HEK293T (cell line): ENCODE measurements at regions not wholly inside any gene's neighbourhood (a gene's known extent, or its start where the extent isn't known, plus 50 kb on each side); places are given as distances from the start of the nearest gene placed in this dataset.

Source experiments
- ARNT ChIP-seq: fragments of 450-650 bp; IDR thresholded peaks from 2 replicates; pipeline ENCODE4 v1.6.1; 2017; ENCODE audit warnings: mild to moderate bottlenecking
- BHLHE40 ChIP-seq: fragments of 450-650 bp; IDR thresholded peaks from 2 replicates; pipeline ENCODE4 v1.6.1; 2016; ENCODE audit warnings: mild to moderate bottlenecking, moderate library complexity, borderline replicate concordance
- CTBP1 ChIP-seq: fragments of 450-650 bp; IDR thresholded peaks from 2 replicates; pipeline ENCODE4 v1.6.1; 2016; ENCODE audit warnings: borderline replicate concordance
- ELF4 ChIP-seq: fragments of 450-650 bp; IDR thresholded peaks from 2 replicates; pipeline ENCODE4 v1.6.1; 2017; ENCODE audit warnings: antibody characterized with exemption
- FOXK2 ChIP-seq: fragments of 450-650 bp; IDR thresholded peaks from 2 replicates; pipeline ENCODE4 v1.6.1; 2016; ENCODE audit warnings: mild to moderate bottlenecking
- FOXM1 ChIP-seq: fragments of 450-650 bp; IDR thresholded peaks from 2 replicates; pipeline ENCODE4 v1.6.1; 2017; ENCODE audit warnings: mild to moderate bottlenecking, borderline replicate concordance
- HDGF ChIP-seq: fragments of 450-650 bp; IDR thresholded peaks from 2 replicates; pipeline ENCODE4 v1.6.1; 2017; ENCODE audit warnings: antibody characterized with exemption, borderline replicate concordance
- L3MBTL2 ChIP-seq: fragments of 450-650 bp; conservative IDR thresholded peaks from 2 replicates; pipeline ENCODE4 v1.6.1; 2016; ENCODE audit warnings: mild to moderate bottlenecking
- NFRKB ChIP-seq: fragments of 450-650 bp; IDR thresholded peaks from 2 replicates; pipeline ENCODE4 v1.6.1; 2016; ENCODE audit warnings: mild to moderate bottlenecking, moderate library complexity
- SP1 ChIP-seq: fragments of 450-650 bp; IDR thresholded peaks from 2 replicates; pipeline ENCODE4 v1.6.1; 2017
- SUZ12 ChIP-seq: fragments of 450-650 bp; IDR thresholded peaks from 2 replicates; pipeline ENCODE4 v1.6.1; 2016; ENCODE audit warnings: mild to moderate bottlenecking
- TF ChIP-seq, protein P1 (sequence below): fragments of 450-650 bp; IDR thresholded peaks from 2 replicates; pipeline ENCODE4 v1.6.1; 2016

DNA sequence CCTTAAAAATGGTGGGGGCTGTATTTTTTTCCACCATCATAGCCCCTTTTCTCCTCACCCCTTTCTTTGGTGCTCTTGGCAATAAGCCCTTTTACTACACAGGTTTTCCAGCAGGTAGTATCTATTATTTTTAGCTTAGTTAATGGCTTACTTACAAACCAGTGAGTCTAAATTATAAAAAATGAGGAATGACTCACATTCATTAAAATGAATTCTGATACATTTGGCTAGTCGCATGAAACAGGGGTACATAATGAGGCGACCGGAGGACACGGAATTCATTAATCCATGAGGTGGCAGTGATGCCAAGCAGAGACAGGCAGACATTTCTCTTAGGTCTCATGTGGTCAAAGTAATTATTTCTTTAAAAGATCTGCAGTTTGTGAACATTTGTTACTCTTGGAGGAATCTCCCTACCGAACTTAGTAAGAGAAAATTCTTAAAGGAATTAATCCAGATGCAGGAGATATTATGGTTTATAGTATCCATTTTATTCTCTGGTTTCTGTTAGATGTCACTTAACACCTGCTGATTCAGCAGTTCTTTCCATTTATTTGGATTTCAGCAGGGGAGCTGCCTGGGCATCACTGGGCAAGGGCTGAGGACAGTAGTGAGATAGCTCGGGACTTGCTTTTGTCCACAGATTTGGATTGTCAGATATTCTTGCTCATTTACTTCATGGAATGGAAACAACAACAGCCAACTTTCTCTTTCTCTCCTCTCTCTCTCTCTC is 575.0 kb upstream of the NR3C2 start:
- TF ChIP-seq SUZ12 = no peak
- no peak for TF ChIP-seq ELF4
- no peak for TF ChIP-seq BHLHE40
- TF ChIP-seq CTBP1 = no peak
- no peak for TF ChIP-seq FOXK2
- no peak for TF ChIP-seq L3MBTL2
- TF ChIP-seq HDGF = no peak
- TF ChIP-seq SP1 = no peak
- no peak for TF ChIP-seq NFRKB
- no peak for TF ChIP-seq FOXM1
- TF ChIP-seq, protein P1, sequence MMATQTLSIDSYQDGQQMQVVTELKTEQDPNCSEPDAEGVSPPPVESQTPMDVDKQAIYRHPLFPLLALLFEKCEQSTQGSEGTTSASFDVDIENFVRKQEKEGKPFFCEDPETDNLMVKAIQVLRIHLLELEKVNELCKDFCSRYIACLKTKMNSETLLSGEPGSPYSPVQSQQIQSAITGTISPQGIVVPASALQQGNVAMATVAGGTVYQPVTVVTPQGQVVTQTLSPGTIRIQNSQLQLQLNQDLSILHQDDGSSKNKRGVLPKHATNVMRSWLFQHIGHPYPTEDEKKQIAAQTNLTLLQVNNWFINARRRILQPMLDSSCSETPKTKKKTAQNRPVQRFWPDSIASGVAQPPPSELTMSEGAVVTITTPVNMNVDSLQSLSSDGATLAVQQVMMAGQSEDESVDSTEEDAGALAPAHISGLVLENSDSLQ = no peak
- no peak for TF ChIP-seq ARNT
